ENCODE measurements at regions not wholly inside any gene's neighbourhood (a gene's known extent, or its start where the extent isn't known, plus 50 kb on each side); places are given as distances from the start of the nearest gene placed in this dataset.
A peak's percentile ranks its signal among the peaks of the same experiment; 100 is the strongest.
"Not testable (repeated sequence)": the region's sequence is repeated elsewhere in the genome, so short reads cannot be mapped to it uniquely, and the experiment has no call there.

DNA sequence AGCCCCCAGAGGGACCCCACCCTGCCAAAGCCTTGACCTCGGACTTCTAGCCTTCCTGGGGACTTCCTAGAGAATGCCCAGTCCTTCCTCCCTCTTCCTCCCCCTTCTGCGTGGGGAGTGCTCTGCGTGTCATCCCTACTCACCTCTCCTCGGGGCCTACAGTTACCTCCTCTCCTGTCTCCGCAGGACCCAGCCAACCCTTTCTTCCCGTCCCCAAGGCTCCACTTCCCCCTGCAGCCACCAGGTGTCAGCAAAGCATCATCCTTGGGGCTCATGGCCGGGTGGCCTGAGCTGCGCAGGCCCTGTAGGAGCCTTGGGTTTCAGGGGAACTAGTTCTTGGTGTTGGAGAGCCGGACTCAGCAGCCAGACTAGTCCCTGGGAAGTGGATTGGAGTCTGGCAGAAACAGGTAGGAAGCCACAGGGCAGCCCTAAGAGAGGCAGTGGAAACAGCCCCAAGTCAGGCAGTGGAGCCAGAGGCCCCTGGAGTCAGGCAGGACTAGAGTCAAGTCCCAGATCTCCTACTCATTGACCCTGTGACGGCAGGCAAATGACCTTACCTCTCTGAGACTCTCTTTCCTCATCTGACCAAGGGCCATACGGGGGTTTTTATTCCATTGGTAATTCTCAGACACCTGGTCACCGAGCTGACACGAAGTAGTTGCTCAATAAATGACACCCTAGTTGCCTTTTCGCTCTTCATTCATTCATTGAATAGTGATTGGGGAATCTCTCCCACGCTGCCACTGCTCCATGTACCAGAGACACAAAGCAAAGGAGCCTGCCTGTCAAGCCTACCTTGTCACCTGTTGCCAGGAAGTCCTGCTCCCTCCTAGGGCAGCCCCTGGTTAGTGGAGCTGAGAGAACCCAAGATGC, 101.8 kb upstream of the GRK3 start:
- peak; percentile 79 to 80 for DNase-seq

DNA sequence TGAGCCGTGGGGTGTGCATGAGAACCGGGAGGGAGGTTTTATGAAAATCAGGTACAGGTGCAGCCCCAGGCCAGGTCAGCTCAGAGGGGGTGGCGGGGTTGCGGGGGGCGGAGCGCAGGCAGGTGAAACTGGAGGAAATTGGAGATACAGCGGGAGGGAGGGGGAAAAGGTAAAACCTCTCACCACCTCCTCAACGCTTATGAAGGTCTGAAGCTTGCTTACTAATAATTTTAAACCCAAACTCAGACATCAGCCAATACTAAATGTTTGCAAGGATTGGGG, 101.2 kb upstream of the GRK3 start:
- DNase-seq: not testable (repeated sequence)

DNA sequence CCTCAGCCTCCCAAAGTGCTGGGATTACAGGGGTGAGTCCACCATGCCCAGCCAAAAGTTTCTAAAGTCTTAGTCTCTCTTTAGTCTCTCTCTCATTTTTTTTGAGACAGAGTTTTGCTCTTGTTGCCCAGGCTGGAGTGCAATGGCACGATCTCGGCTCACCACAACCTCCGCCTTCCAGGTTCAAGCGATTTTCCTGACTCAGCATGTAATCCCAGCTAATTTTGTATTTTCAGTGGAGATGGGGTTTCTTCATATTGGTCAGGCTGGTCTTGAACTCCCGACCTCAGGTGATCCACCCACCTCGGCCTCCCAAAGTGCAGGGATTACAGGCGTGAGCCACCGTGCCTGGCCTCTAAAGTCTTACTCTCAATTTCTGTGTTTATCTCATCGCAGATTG, 100.1 kb upstream of the GRK3 start:
- not testable (repeated sequence) for DNase-seq

DNA sequence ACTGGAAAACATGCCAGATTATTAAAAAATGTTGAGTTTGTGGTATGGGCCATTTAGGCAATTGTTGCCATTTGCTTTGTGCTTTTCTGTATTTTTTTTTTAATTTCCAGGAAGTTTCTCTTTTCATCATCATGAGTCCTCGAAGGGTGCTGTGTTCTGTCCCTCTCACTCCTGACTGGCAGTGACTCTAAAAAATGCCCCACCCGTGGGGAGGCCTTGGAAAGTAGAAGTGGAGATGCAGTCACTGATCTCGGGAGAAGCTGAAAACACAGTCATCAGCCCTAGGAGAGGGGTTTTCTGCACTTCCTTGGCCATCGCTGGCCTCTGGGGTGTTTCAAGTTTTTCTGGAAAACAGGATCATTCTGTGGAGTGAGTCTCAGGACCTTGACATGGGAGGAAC, 98.5 kb upstream of the GRK3 start:
- no peak for DNase-seq

DNA sequence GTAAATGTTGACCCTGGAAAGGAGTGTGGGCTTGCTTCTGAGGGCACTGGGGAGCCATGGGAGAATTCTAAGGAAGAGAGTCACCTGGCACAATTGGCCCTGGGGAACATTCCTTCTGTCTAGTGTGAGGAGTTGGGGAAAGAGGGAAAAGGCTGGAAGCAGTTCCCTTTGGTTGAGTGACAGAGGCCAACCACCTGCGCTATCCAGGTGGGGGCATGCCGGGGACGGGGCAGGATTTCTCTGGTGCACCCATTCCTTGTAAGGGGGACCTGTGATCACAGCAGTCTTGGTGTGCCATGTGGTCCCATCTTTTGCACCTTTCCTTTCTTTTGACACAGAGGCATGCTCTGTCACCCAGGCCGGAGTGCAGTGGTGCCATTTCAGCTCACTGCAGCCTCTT, 92.1 kb upstream of the GRK3 start:
- no peak for DNase-seq

DNA sequence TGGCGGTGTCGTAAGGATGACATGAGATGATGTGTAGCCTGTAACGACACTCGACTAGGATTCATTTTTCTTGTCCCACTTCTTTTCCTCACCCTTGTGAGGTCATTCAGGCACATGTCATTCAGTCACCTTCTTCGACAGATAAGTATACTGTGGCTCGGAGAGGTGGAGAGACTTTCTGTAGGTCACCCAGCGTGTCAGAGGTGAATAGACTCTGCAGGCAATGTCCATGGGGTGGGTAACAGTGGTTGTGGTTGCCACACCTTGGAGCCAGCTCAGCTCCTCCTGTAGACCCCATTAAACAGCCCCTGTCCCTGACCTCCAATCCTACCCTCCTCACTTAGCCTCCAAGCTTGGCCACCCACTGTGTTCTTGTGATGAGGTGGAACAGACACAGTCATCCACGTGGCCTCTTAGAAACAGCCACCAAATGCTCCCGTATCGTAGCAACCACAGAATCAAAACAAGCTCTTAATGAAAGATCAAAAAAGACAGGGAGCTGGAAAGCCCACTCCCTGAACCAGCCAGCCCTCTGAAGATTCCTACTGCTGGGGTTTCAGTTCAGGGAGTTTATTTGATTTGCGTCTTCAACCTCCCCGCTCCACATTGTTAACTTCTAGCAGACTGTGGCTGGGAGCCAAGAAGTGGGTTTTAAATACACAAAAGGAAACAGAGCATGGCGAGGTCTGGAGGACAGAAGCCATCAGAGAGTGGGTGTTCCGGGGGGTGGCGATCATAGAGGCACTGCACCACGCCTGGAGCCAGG, 89.0 kb upstream of the GRK3 start:
- no peak for DNase-seq

DNA sequence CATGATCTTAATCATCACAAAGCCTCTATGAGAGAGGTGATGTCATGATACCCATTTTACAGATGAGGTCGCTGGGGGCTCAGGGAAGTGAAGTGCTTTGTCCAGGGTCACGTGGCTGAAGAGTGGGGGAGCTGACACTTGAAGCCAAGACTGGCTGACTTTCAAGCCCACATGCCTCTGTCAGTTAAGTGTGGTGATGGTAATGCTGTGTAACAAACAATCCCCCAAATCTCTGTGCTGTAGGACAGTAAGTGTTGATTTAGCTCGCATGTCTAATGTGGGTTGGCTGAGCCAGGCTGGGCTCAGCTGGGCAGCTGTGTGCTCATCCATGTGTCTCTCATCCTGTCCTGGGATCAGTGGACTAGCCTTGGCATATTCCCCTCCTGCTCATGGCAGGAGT, 87.1 kb upstream of the GRK3 start:
- DNase-seq: no peak

DNA sequence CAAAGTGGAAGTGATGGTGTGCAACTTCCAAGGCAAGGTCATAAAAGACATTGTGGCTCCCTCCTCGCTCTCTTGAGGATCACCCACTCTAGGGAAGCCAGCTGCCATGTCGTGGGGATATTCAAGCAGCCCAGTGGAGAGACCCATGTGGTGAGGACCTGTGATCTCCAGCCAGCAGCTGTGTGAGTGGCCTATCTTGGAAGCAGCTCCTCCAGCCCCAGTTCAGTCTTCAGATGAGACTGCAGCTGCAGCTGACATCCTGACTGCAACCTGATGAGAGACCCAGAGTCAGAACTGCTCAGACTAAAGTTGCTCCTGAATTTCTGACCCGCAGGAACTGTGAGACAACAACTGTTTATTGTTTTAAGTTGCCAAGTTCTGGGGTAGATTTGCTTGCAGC, 86.4 kb upstream of the GRK3 start:
- no peak for DNase-seq

DNA sequence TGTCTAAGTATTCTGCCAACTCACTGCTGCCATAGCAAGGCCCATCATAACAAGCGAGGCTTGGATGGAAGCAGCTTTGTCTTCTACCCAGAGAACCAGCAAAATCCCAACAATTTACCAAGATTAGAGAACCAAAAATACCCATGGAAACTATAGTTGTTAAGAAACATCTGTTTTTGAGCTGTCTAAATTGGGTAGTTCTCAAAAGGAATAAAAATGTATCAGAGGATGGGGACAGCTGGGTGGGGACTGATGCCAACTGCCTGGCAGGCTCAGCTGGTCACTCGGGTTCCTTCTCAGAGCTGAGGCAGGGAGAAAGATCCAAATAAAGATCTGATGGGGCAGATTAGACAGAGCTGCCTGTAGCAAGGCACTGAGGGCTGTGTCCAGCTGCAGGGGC, 85.9 kb upstream of the GRK3 start:
- no peak for DNase-seq

DNA sequence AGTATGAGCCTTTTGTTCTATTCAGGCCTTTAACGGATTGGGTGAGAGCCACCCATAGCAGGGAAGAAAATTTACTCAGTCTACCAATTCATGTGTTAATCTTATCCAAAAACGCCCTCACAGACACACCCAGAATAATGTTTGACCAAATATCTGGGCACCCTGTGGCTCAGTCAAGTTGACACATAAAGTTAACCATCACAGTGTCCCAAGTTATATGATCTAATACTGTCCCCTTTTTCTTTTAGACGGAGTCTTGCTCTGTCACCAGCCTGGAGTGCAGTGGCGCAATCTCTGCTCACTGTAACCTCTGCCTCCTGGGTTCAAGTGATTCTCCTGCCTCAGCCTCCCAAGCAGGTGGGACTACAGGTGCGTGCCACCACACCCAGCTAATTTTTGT, 83.6 kb upstream of the GRK3 start:
- DNase-seq: not testable (repeated sequence)

DNA sequence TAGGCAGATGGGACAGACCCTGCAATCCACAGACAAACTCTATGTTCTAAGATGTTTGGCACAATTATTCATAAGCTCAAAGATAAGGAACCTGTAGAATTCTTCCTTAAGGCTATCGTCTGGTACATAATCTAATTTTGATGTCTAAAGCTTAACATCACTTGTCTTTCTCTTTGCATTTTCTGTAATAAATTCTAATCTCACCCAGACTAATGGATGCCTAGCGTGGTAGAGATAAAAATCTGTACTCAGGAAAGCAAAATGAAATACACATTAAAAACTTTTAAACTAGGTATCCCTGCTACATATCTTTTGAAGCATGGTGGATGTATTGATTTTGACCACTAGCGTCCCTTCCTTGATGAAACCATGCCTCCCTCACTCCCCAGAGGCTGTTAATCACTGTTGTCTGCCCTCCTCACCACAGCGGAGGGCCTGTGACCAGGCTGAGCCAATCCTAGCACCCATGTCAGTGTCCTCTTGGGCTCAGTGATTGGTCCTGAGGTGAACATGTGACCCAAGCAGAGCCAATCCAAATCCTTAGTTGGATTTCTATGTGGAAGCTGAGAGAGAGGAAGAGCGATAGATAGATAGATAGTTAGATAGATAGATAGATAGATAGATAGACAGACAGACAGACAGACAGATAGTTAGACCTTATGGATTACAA, 82.2 kb upstream of the GRK3 start:
- no peak for DNase-seq

DNA sequence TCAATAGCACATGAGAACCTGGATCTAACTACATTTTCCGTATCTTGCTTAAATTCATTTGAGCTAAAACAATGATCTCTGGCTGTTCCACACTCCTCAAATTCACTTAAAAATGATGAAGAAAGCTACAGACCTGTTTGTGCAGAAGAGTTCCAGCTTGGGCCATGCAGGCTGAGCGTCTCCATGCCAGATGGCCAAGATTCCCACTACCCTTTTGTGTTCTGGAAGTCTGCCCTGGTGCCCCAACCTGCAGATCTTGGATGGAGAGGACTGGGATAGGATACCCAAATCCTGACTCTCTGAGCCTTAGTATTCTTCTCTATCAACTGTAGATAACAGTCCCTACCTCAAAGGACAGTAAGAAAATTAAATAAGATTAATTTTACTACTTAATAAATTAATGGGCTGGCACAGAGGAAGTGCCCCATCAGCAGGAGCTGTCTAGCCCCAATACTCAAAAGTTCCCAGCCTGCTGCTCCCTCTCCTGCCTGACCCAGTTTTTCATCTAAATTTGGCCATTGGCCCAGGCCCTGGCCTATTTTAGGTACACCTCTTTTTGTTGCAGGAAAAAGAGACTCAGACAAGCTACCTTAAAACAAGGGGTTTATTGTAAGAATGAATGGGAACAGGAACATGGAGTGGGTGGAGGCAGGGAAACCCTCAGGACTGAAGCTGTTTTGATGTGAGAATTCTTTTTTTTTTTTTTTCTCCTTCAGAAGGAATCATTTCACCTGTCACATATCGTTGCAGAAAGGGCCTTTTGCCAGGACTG, 81.4 kb upstream of the GRK3 start:
- no peak for DNase-seq

DNA sequence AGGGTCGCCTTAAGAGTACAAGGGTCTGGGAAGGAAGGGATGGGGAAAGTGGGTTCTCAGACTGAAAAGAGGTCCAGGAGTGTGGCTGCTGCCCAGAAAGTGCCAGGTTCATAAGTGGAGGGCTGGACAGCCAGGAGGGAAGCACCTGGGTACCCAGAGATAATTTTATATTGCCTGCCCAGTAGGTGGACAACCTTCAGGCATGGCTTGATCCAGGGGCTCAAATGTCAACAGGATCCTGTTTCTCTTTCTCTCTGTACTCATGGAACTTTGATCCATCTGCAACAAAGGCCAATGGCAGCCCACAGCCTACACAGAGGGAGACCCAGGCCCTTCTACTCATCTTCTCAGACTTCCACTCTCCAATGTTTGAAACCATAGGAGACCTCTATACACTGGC, 80.5 kb upstream of the GRK3 start:
- DNase-seq: no peak

DNA sequence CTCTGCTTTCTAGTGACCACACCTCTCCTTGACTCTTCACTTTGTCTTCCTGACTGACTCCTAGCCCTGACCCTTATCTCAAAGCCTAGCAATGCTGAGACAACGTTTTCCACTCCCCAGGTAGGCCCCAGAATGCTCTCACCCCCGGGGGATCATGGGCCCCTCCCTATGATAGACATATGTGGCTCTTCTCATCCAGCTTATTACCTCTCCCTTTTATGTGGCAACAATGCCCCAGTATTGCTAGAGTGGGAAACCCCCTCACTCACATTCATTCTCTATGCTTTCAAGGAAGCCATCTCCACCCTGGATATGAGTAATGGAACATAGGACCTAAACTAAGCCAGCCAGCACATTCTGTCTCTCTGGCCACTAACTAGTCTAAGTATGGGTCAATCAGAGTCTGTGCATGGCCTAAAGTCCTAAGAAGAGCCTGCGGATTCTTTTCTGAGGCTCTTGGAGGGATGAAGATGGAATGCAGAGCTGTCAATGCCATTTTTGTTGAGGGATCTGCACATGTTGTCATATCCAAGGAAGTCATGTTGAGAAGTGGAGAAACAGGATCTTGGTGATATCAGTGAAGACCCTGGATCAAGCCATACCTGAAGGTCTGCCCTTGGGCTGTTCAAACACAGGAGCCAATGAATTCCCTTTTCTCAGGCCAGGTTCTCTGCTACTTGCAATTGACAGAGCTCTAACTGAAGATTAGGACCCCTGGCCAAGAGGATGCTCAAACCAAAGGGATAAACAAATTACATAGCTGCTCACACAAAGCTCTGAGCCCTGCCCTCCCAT, 79.8 kb upstream of the GRK3 start:
- peak in 1 of 2 donors; percentile 27 for DNase-seq

DNA sequence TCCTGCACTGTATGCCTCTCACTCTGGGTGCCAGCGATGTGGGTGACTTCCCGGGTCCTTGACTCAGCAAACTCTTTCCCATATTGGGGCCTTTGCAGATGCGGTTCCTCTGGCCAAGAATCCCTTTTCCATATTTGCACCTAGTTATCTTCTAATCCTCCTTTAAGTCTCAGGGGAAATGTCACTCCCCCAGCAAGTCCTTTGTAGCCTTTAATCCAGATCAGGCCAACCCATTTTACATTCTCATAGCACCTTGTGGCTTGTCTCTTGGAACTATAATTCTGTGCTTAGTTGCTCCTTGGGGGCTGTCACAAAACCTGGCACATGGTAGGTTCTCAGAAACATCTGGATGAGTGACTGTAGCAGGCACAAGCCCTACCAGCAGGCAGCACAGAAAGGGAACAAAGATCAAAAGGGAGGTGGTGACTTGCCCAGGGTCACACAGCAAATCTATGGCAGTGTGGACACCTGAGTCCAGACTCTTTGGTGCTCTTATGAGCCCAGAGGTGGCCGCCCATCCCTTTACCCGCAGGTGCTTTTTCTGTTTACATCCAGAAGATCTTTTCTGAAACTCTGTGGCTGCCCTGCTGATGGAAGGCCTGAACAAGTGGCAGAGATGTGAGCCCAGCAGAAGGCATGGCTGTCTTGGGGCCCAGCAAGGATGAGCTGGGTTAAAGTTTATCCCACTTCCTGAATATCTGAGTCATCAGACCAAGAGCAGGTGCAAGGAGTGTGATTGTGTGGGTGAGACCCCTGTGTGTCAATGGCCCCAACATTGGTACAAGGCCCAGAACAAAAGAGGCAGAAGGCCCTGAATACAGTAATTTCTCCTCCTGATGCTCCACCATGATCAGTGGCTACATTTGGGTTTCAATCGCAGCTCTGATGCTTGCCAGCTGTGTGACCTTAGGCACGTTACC, 78.6 kb upstream of the GRK3 start:
- peak in 1 of 2 donors; percentile 20 for DNase-seq

DNA sequence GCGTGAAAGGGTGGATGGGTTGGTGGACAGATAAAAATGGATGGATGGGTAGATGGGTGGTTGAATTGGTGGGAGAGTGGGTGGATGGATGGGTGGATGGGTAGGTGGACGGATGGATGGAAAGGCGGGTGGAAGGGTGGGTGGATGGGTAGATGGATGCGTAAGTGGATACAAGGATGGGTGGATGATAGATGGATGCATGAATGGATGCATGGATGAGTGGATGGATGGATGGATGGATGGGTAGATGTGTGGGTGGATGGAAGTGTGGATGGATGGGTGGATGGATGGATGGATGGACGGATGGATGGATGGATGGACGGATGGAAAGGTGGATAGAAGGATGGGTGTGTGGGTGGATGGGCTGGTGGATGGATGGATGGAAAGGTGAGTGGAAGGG, 77.0 kb upstream of the GRK3 start:
- no peak for DNase-seq

DNA sequence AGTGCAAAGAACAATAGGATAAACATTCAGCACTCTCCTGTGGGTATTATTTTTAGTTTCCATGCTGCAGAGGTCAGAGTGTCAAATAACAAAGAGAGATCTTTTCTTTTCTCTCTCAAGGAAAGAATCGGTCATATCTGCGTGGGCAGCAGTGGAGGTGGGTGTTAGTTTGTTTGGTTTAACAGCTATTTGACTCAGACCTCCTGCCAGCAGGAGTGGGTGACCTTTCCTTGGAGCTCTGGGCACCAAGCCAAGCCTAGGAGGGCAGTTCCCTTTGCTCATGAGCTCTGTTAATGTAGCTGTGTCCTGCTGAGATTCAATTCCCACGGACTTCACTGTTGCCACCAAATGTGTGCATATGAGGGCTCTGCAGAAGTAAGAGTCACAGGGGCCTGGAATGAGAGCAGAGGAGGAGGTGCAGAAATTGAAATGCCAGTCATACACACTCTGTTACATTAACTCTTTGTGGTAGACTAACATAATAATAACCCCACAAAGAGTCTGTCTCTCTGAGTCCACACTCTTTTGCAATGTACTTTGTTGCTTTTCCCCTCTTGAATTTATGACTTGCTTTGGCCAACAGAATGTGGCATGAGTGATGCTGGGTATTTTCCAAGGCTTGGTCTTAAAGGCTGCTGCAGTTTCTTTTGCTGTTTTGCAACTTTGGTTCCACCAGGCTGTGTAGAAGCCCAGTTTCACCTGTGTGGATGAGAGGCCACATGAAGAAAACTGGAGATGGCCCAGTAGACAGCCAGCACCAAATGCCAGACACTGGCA, 76.0 kb upstream of the GRK3 start:
- peak; percentile 43 to 53 for DNase-seq

DNA sequence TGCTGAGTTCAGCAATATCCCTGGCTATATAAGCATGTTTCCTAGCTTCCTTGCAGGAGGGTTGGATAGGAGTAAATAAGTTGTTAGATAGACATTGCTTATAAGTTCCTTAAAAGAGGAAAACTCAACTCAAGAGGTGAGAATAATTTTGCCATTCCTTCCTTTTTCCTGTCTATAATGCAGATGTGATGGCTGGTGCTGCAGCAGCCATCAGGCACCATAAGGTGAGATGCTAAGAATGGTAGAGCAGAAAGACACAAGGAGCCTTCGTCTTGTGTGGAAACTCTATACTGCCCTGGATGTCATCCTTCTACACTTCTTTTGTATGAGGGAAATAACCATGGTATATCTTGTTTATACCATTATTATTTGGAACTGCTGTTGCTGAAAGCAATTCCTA, 74.5 kb upstream of the GRK3 start:
- DNase-seq: no peak

DNA sequence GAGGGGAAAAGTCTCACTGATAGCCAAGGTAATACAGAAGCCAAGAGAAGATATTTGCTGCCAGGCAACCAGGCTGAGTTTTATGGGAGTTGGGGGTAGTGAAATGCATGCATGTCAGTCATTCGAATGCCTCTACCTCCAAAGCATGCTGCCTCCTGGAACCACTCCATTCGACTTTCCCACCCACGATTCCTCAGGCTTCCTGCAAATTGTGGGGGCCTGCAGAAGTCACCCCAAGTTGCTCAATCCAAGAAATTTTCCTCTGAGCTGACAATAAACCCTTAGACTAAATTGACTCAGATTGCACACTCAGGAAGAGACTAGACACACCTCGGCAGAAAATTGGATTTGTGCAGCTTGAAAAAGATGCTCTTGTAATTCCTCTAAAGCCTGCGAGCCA, 73.6 kb upstream of the GRK3 start:
- no peak for DNase-seq

DNA sequence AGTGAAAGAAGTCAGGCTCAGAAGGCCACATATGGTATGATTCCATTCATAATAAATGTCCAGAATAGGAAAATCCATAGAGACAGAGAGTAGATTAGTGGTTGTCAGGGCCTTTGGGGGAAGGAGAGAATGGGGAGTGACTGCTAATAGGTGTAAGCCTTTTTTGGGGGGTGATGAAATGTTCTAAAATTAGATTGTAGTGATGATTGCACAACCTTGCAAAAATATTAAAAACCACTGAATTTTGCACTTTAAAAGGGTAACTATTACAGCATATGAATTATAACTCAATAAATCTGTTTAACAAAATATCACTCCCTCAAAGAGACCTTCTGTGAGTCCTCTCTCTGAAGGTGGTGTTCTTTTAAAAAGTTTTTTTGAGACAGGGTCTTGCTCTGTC, 72.3 kb upstream of the GRK3 start:
- DNase-seq: no peak
